D721Med (cell line): ENCODE measurements at regions not wholly inside any gene's neighbourhood (a gene's known extent, or its start where the extent isn't known, plus 50 kb on each side); places are given as distances from the start of the nearest gene placed in this dataset.

Experiments used
- DNase-seq: peaks from one replicate; pipeline ENCODE4 v3.0.0; 2011; ENCODE audit warnings: low spot score; ENCODE audit not compliant: insufficient read length
- FAIRE-seq: peaks from 2 replicates; lab custom pipeline; 2011; peaks lifted over from hg19 to GRCh38; lab: Jason Lieb, UNC
- CTCF ChIP-seq: IDR thresholded peaks from 2 replicates; pipeline ENCODE4 v1.5.1; 2012; ENCODE audit warnings: mild to moderate bottlenecking, control low read depth; ENCODE audit not compliant: insufficient read depth; ENCODE audit errors: missing control alignments

GRCh38 chr6:113763876-113764275 lies 93.3 kb upstream of the MARCKS start:
- DNase-seq (no peak), FAIRE-seq (no peak)
- TF ChIP-seq CTCF, result no peak

GRCh38 chr6:113765909-113766308 lies 91.2 kb upstream of the MARCKS start:
- FAIRE-seq (no peak), DNase-seq (no peak)
- TF ChIP-seq CTCF, result no peak

- TF ChIP-seq CTCF, result no peak
- DNase-seq (no peak), FAIRE-seq (no peak)
Measured at GRCh38 chr6:113767985-113768384, 89.2 kb upstream of the MARCKS start.

- no peak for DNase-seq
- no peak for FAIRE-seq
Measured at GRCh38 chr6:113772961-113773360, 84.2 kb upstream of the MARCKS start.

GRCh38 chr6:113774127-113774825 lies 82.9 kb upstream of the MARCKS start:
- FAIRE-seq (no peak), DNase-seq (no peak)
- TF ChIP-seq CTCF, result no peak

More at GRCh38 chr6:113772961-113773360, 84.2 kb upstream of the MARCKS start:
- TF ChIP-seq CTCF, result no peak

- TF ChIP-seq CTCF, result no peak
- DNase-seq, result no peak
- FAIRE-seq, result no peak
Measured at GRCh38 chr6:113776998-113777397, 80.1 kb upstream of the MARCKS start.

GRCh38 chr6:113777601-113778000 lies 79.5 kb upstream of the MARCKS start:
- no peak for DNase-seq

More at GRCh38 chr6:113777601-113778000, 79.5 kb upstream of the MARCKS start:
- no peak for FAIRE-seq
- TF ChIP-seq CTCF, result no peak
